H1 (cell line): ENCODE measurements at regions not wholly inside any gene's neighbourhood (a gene's known extent, or its start where the extent isn't known, plus 50 kb on each side); places are given as distances from the start of the nearest gene placed in this dataset.

ENCODE experiments used
- CTCF ChIA-PET: fragments of 300-600 bp; sonication (Branson Sonifier 250); formaldehyde crosslinking; loops from one replicate; lab custom pipeline; 2021; ENCODE audit not compliant: partially characterized antibody; lab: Charles Lee
- POLR2A ChIA-PET: fragments of 300-600 bp; sonication (Branson Sonifier 250); formaldehyde crosslinking; loops from one replicate; lab custom pipeline; 2021; ENCODE audit warnings: inconsistent platforms; ENCODE audit not compliant: partially characterized antibody; lab: Charles Lee
- DNase-seq, 2 experiments: peaks; one replicate each; pipeline versions ENCODE4 v3.0.0 to v3.0.0-alpha.2; 2010 to 2022; ENCODE audit warnings: low spot score in 2 of 2, low read depth in 1 of 2, mixed read lengths in 1 of 2
- FAIRE-seq: peaks from 2 replicates; lab custom pipeline; 2011; peaks lifted over from hg19 to GRCh38; lab: Jason Lieb, UNC
- H2AFZ ChIP-seq: 2 replicates; pipeline ENCODE4 v1.8.1; 2012; ENCODE audit warnings: low read length, inconsistent platforms
- H2AK5ac ChIP-seq: 2 replicates; pipeline ENCODE4 v1.6.1; 2013; ENCODE audit warnings: low read depth, low read length
- H2BK120ac ChIP-seq: replicated peaks from 2 replicates; pipeline ENCODE3; 2013; ENCODE audit warnings: low read depth, low read length, inconsistent platforms
- H2BK12ac ChIP-seq: 2 replicates; pipeline ENCODE4 v1.6.1; 2013; ENCODE audit warnings: low read depth, low read length
- H2BK15ac ChIP-seq: 2 replicates; pipeline ENCODE4 v1.6.1; 2013; ENCODE audit warnings: low read length
- H2BK20ac ChIP-seq: 2 replicates; pipeline ENCODE4 v1.6.1; 2013; ENCODE audit warnings: low read length
- H2BK5ac ChIP-seq: 2 replicates; pipeline ENCODE4 v1.6.1; 2013; ENCODE audit warnings: low read depth, low read length
- H3K14ac ChIP-seq: 2 replicates; pipeline ENCODE4 v1.6.1; 2013; ENCODE audit warnings: inconsistent platforms; ENCODE audit not compliant: insufficient read length
- H3K18ac ChIP-seq: 2 replicates; pipeline ENCODE4 v1.6.1; 2013; ENCODE audit warnings: low read length; ENCODE audit errors: extremely low read depth
- H3K23ac ChIP-seq: 2 replicates; pipeline ENCODE4 v1.6.1; 2013; ENCODE audit warnings: inconsistent platforms; ENCODE audit not compliant: insufficient read length
- H3K23me2 ChIP-seq: 2 replicates; pipeline ENCODE4 v1.6.1; 2013; ENCODE audit warnings: low read depth, low read length
- H3K27ac ChIP-seq: 2 replicates; pipeline ENCODE4 v1.6.1; 2011; ENCODE audit warnings: low read depth, low read length, inconsistent platforms
- H3K27me3 ChIP-seq, 4 experiments: replicated peaks in 1 of 4; 1 replicate in 1 of 4; 2 replicates in 3 of 4; pipeline versions ENCODE4 v1.6.1 to v1.8.1; 2011 to 2013; ENCODE audit warnings: low read length in 3 of 4, mild to moderate bottlenecking in 3 of 4, inconsistent platforms in 2 of 4, mixed read lengths in 2 of 4, moderate library complexity in 1 of 4; ENCODE audit not compliant: control insufficient read depth in 3 of 4, insufficient read depth in 3 of 4; ENCODE audit errors: extremely low read depth in 1 of 4
- H3K36me3 ChIP-seq, 4 experiments: 2 replicates each; pipeline versions ENCODE4 v1.6.1 to v1.8.1; 2011 to 2013; ENCODE audit warnings: mild to moderate bottlenecking in 4 of 4, low read length in 3 of 4, moderate library complexity in 2 of 4, control low read depth in 1 of 4, inconsistent platforms in 1 of 4; ENCODE audit not compliant: insufficient read depth in 4 of 4, control insufficient read depth in 2 of 4
- H3K4ac ChIP-seq: replicated peaks from 2 replicates; pipeline ENCODE3; 2013; ENCODE audit warnings: low read length, low read depth, mixed read lengths, inconsistent platforms; ENCODE audit not compliant: insufficient read length
- H3K4me1 ChIP-seq, 4 experiments: replicated peaks in 1 of 4; 1 replicate in 1 of 4; 2 replicates in 3 of 4; pipeline versions ENCODE4 v1.6.1 to v1.8.1; 2011 to 2013; ENCODE audit warnings: low read length in 3 of 4, inconsistent platforms in 2 of 4, mixed read lengths in 1 of 4; ENCODE audit not compliant: insufficient read depth in 4 of 4, control insufficient read depth in 3 of 4
- H3K4me2 ChIP-seq, 2 experiments: 2 replicates each; pipeline versions ENCODE4 v1.6.1 to v1.8.1; 2011 to 2013; ENCODE audit warnings: low read depth in 2 of 2, low read length in 2 of 2, control low read depth in 1 of 2, inconsistent platforms in 1 of 2, mild to moderate bottlenecking in 1 of 2; ENCODE audit not compliant: insufficient read depth in 1 of 2
- H3K4me3 ChIP-seq, 4 experiments: fragments of 200-600, 300-600 bp in 1 of 4; sonication (generic), shearing (Covaris generic), sonication (Bioruptor Twin) in 1 of 4; 2 replicates each; pipeline versions ENCODE4 v1.5.1 to v1.8.1; 2011 to 2016; ENCODE audit warnings: low read length in 4 of 4, low read depth in 3 of 4, control low read depth in 2 of 4, inconsistent platforms in 2 of 4, mild to moderate bottlenecking in 2 of 4, mixed read lengths in 1 of 4, moderate library complexity in 1 of 4; ENCODE audit not compliant: insufficient read depth in 2 of 4; ENCODE audit errors: extremely low read depth in 1 of 4
- H3K56ac ChIP-seq: replicated peaks from 2 replicates; pipeline ENCODE3; 2013; ENCODE audit warnings: low read depth, mild to moderate bottlenecking, mixed read lengths, low read length, inconsistent platforms; ENCODE audit not compliant: insufficient read length
- H3K79me1 ChIP-seq: 2 replicates; pipeline ENCODE4 v1.6.1; 2013; ENCODE audit warnings: low read depth, low read length, control low read depth
- H3K79me2 ChIP-seq, 2 experiments: 2 replicates each; pipeline versions ENCODE4 v1.6.1 to v1.8.1; 2012 to 2013; ENCODE audit warnings: low read length in 2 of 2, mild to moderate bottlenecking in 2 of 2, inconsistent platforms in 1 of 2; ENCODE audit not compliant: insufficient read depth in 2 of 2, control insufficient read depth in 1 of 2
- H3K9ac ChIP-seq, 4 experiments: replicated peaks in 1 of 4; 1 replicate in 1 of 4; 2 replicates in 3 of 4; pipeline versions ENCODE4 v1.6.1 to v1.8.1; 2011 to 2013; ENCODE audit warnings: low read depth in 3 of 4, low read length in 3 of 4, control low read depth in 2 of 4, mild to moderate bottlenecking in 2 of 4, moderate library complexity in 2 of 4, inconsistent platforms in 1 of 4; ENCODE audit errors: extremely low read depth in 1 of 4
- H3K9me3 ChIP-seq, 2 experiments: 2 replicates each; pipeline versions ENCODE4 v1.6.1 to v1.8.1; 2012 to 2013; ENCODE audit warnings: mild to moderate bottlenecking in 2 of 2, moderate library complexity in 2 of 2, control low read depth in 1 of 2, inconsistent platforms in 1 of 2, low read depth in 1 of 2, low read length in 1 of 2, mixed read lengths in 1 of 2; ENCODE audit not compliant: insufficient read depth in 2 of 2
- H4K20me1 ChIP-seq, 2 experiments: replicated peaks in 1 of 2; 2 replicates each; pipeline versions ENCODE3 to v1.8.1; 2011 to 2013; ENCODE audit warnings: inconsistent platforms in 2 of 2, low read length in 2 of 2, mild to moderate bottlenecking in 1 of 2; ENCODE audit not compliant: insufficient read depth in 2 of 2, control insufficient read depth in 1 of 2
- H4K5ac ChIP-seq: 2 replicates; pipeline ENCODE4 v1.6.1; 2013; ENCODE audit warnings: low read length, low read depth, mixed read lengths, inconsistent platforms; ENCODE audit not compliant: insufficient read length
- H4K8ac ChIP-seq: 2 replicates; pipeline ENCODE4 v1.8.0; 2013; ENCODE audit warnings: mild to moderate bottlenecking, moderate library complexity, low read length, inconsistent platforms; ENCODE audit not compliant: insufficient read depth; ENCODE audit errors: extremely low read depth
- H4K91ac ChIP-seq: replicated peaks from 2 replicates; pipeline ENCODE3; 2013; ENCODE audit warnings: low read length, mixed read lengths, inconsistent platforms; ENCODE audit not compliant: insufficient read length
- CREB1 ChIP-seq: IDR thresholded peaks from 2 replicates; pipeline ENCODE4 v1.6.1; 2012; ENCODE audit warnings: inconsistent platforms
- HDAC6 ChIP-seq: IDR thresholded peaks from one replicate; pipeline ENCODE4 v1.7.1; 2012; ENCODE audit warnings: low read depth, mild to moderate bottlenecking, inconsistent platforms, low read length, moderate library complexity
- RBBP5 ChIP-seq: IDR thresholded peaks from 2 replicates; pipeline ENCODE4 v1.7.1; 2012; ENCODE audit warnings: low read depth, mild to moderate bottlenecking, inconsistent platforms, low read length, moderate library complexity, borderline replicate concordance
- RFX5 ChIP-seq: IDR thresholded peaks from 2 replicates; pipeline ENCODE4 v1.6.1; 2011; ENCODE audit warnings: low read depth, low read length, improper control_type of control experiment, borderline replicate concordance
- RNF2 ChIP-seq: fragments of 200-900, 300-1000 bp; sonication (generic); IDR thresholded peaks from 2 replicates; pipeline ENCODE4 v1.7.1; 2016; ENCODE audit warnings: borderline replicate concordance, low read depth, mild to moderate bottlenecking, antibody characterized with exemption, low read length; ENCODE audit not compliant: poor library complexity, severe bottlenecking; ENCODE audit errors: missing control alignments
- SAP30 ChIP-seq: fragments of 300-600 bp; sonication (generic); IDR thresholded peaks from 2 replicates; pipeline ENCODE4 v1.7.1; 2012; ENCODE audit warnings: low read length, moderate library complexity, mild to moderate bottlenecking, inconsistent platforms; ENCODE audit not compliant: insufficient read depth, insufficient replicate concordance
- SP1 ChIP-seq: IDR thresholded peaks from 2 replicates; pipeline ENCODE4 v1.6.1; 2011; ENCODE audit warnings: low read depth, low read length
- SUZ12 ChIP-seq: fragments of 200-600 bp; sonication (generic); IDR thresholded peaks from 2 replicates; pipeline ENCODE4 v1.6.1; 2012; ENCODE audit warnings: mild to moderate bottlenecking, inconsistent platforms, low read length, moderate library complexity, mixed read lengths
- TF ChIP-seq, protein P1 (sequence below): IDR thresholded peaks from 2 replicates; pipeline ENCODE4 v1.6.1; 2012; ENCODE audit warnings: inconsistent platforms

DNA sequence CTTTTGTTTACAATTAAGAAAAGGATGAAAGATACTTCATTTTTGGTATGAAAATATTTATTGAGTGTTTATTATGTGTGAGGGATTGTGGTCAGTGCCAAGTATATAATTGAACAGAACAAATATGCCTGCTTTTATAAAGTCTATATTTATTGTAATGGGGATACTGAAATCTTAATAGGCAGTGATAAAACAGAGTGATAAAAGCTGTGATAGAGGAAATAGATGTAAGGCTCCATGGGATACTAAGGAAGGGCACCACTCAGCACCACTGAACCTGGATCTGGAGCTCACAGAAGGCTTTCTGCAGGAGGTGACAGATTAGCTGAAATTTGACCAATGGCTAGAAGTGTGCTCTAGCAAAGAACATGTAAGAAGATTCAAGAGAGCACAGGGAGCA lies 263.5 kb downstream of the C4orf33 start:
- H3K23me2 ChIP-seq, result no peaks in the 10 kb centered on the region
- no peak overlapping the region for H3K23ac ChIP-seq
- H4K5ac ChIP-seq, result no peak overlapping the region
- H2AK5ac ChIP-seq, result no peak overlapping the region
- H3K27ac ChIP-seq, result no peak overlapping the region
- ChIA-PET CTCF (interaction anchor here (1.2 to 1.4 kb wide), 2 partner anchors 12 to 16 kb away, joined by 3 to 4 read pairs; no protein-coding TSS in a partner anchor), POLR2A (no interaction called here)
- H3K14ac ChIP-seq, result no peak overlapping the region
- H3K56ac ChIP-seq, result no peak overlapping the region
- no peaks in the 10 kb centered on the region for H3K9me3 ChIP-seq
- no peaks in the 10 kb centered on the region for H3K79me2 ChIP-seq
- no peak for TF ChIP-seq HDAC6
- TF ChIP-seq RNF2, result no peak
- TF ChIP-seq CREB1, result no peak
- TF ChIP-seq RBBP5, result no peak
- TF ChIP-seq, protein P1, sequence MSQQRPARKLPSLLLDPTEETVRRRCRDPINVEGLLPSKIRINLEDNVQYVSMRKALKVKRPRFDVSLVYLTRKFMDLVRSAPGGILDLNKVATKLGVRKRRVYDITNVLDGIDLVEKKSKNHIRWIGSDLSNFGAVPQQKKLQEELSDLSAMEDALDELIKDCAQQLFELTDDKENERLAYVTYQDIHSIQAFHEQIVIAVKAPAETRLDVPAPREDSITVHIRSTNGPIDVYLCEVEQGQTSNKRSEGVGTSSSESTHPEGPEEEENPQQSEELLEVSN, result no peak
- TF ChIP-seq SUZ12, result no peak
- TF ChIP-seq SP1, result no peak
- TF ChIP-seq SAP30, result no peak
- no peak for TF ChIP-seq RFX5
- no peak overlapping the region for H2BK20ac ChIP-seq
- FAIRE-seq (no peak), DNase-seq (no peak)
- H2BK120ac ChIP-seq, result no peak overlapping the region
- H4K20me1 ChIP-seq, result no peaks in the 10 kb centered on the region
- no peak overlapping the region for H3K4me2 ChIP-seq
- no peak overlapping the region for H3K4me3 ChIP-seq
- H2BK5ac ChIP-seq, result no peak overlapping the region
- H3K79me1 ChIP-seq, result no peaks in the 10 kb centered on the region
- H2AFZ ChIP-seq, result 0 out of 2 replicates have a peak overlapping the region, but pooled peaks have one; percentile 85
- peaks cover 0 to 2% (median 0%) of the 10 kb centered on the region in 4 experiments; a peak in 1 of 7 replicates for H3K27me3 ChIP-seq
- H4K8ac ChIP-seq, result no peak overlapping the region
- H2BK15ac ChIP-seq, result no peak overlapping the region
- H3K4me1 ChIP-seq, result peaks cover 0 to 9% (median 1%) of the 10 kb centered on the region in 4 experiments; a peak in 2 of 7 replicates
- no peak overlapping the region for H3K9ac ChIP-seq
- H2BK12ac ChIP-seq, result no peak overlapping the region; the same call in 1 of the 2 replicates
- no peak overlapping the region for H3K18ac ChIP-seq
- no peak overlapping the region for H4K91ac ChIP-seq
- no peaks in the 10 kb centered on the region for H3K36me3 ChIP-seq
- H3K4ac ChIP-seq, result no peak overlapping the region
